ENCODE measurements at regions not wholly inside any gene's neighbourhood (a gene's known extent, or its start where the extent isn't known, plus 50 kb on each side); places are given as distances from the start of the nearest gene placed in this dataset.
A peak's percentile ranks its signal among the peaks of the same experiment; 100 is the strongest.

GRCh38 chr4:31106419-31106818 lies 386.2 kb downstream of the PCDH7 start:
- peak; percentile 37 for DNase-seq (ENCODE audit: low read depth)

- peak; percentile 93 for DNase-seq (ENCODE audit: low read depth)
These were observed 387.2 kb downstream of the PCDH7 start for GRCh38 chr4:31107362-31107761.

GRCh38 chr4:31108762-31109161 lies 388.6 kb downstream of the PCDH7 start:
- DNase-seq (ENCODE audit: low read depth) = no peak

GRCh38 chr4:31111790-31112189 lies 391.6 kb downstream of the PCDH7 start:
- no peak for DNase-seq (ENCODE audit: low read depth)

- DNase-seq (ENCODE audit: low read depth) = no peak
These were observed 394.6 kb downstream of the PCDH7 start for GRCh38 chr4:31114816-31115215.

GRCh38 chr4:31124008-31124585 lies 403.9 kb downstream of the PCDH7 start:
- DNase-seq (ENCODE audit: low read depth) = no peak

- DNase-seq (ENCODE audit: low read depth) = no peak
These were observed 404.9 kb downstream of the PCDH7 start for GRCh38 chr4:31125061-31125460.

GRCh38 chr4:31125496-31125895 lies 405.3 kb downstream of the PCDH7 start:
- no peak for DNase-seq (ENCODE audit: low read depth)

GRCh38 chr4:31126881-31127398 lies 406.8 kb downstream of the PCDH7 start:
- no peak for DNase-seq (ENCODE audit: low read depth)

GRCh38 chr4:31130930-31131329 lies 410.8 kb downstream of the PCDH7 start:
- no peak for DNase-seq (ENCODE audit: low read depth)

- DNase-seq (ENCODE audit: low read depth) = no peak
These were observed 414.6 kb downstream of the PCDH7 start for GRCh38 chr4:31134720-31135119.

GRCh38 chr4:31139767-31140166 lies 419.6 kb downstream of the PCDH7 start:
- DNase-seq (ENCODE audit: low read depth) = no peak

GRCh38 chr4:31141095-31141831 lies 421.1 kb downstream of the PCDH7 start:
- no peak for DNase-seq (ENCODE audit: low read depth)

GRCh38 chr4:31141832-31142142 lies 421.6 kb downstream of the PCDH7 start:
- DNase-seq (ENCODE audit: low read depth) = no peak

GRCh38 chr4:31146366-31146765 lies 426.2 kb downstream of the PCDH7 start:
- DNase-seq (ENCODE audit: low read depth) = no peak

GRCh38 chr4:31148990-31149389 lies 428.8 kb downstream of the PCDH7 start:
- DNase-seq (ENCODE audit: low read depth) = no peak

GRCh38 chr4:31156221-31156620 lies 436.1 kb downstream of the PCDH7 start:
- no peak for DNase-seq (ENCODE audit: low read depth)

GRCh38 chr4:31160146-31160545 lies 440.0 kb downstream of the PCDH7 start:
- DNase-seq (ENCODE audit: low read depth) = peak; percentile 18

- no peak for DNase-seq (ENCODE audit: low read depth)
These were observed 449.7 kb downstream of the PCDH7 start for GRCh38 chr4:31169846-31170245.

GRCh38 chr4:31171362-31171761 lies 451.2 kb downstream of the PCDH7 start:
- no peak for DNase-seq (ENCODE audit: low read depth)

GRCh38 chr4:31175242-31175910 lies 455.2 kb downstream of the PCDH7 start:
- peak; percentile 10 for DNase-seq (ENCODE audit: low read depth)

- DNase-seq (ENCODE audit: low read depth) = no peak
These were observed 463.1 kb downstream of the PCDH7 start for GRCh38 chr4:31183256-31183655.

- no peak for DNase-seq (ENCODE audit: low read depth)
These were observed 464.9 kb downstream of the PCDH7 start for GRCh38 chr4:31185014-31185585.
